CD14-positive monocyte (primary cell): ENCODE measurements at regions not wholly inside any gene's neighbourhood (a gene's known extent, or its start where the extent isn't known, plus 50 kb on each side); places are given as distances from the start of the nearest gene placed in this dataset.

Source experiments
- DNase-seq, 3 donors: peaks; one replicate each; pipeline ENCODE4 v3.0.0-alpha.2; 2011 to 2022
- H2AFZ ChIP-seq: 2 replicates; pipeline ENCODE4 v1.6.0; 2012; ENCODE audit warnings: mild to moderate bottlenecking, low read depth, low read length, inconsistent platforms; ENCODE audit not compliant: insufficient read depth, poor library complexity, severe bottlenecking
- H3K27ac ChIP-seq, 2 donors: 1 replicate in 1 of 2; 2 replicates in 1 of 2; pipeline ENCODE4 v1.5.1; 2012 to 2013; ENCODE audit warnings: low read length in 2 of 2, control low read depth in 1 of 2, inconsistent platforms in 1 of 2, low read depth in 1 of 2, mild to moderate bottlenecking in 1 of 2
- H3K27me3 ChIP-seq, 2 donors: one replicate each; pipeline versions ENCODE4 v1.6.0 to v1.6.1; 2011 to 2013; ENCODE audit warnings: low read length in 2 of 2; ENCODE audit not compliant: control insufficient read depth in 2 of 2, insufficient read depth in 2 of 2
- H3K36me3 ChIP-seq, 2 donors: replicated peaks in 1 of 2; 1 replicate in 1 of 2; 2 replicates in 1 of 2; pipeline versions ENCODE4 v1.5.1 to v1.6.1; 2012 to 2013; ENCODE audit warnings: low read length in 2 of 2, control low read depth in 1 of 2, inconsistent platforms in 1 of 2, mild to moderate bottlenecking in 1 of 2; ENCODE audit not compliant: insufficient read depth in 2 of 2, control insufficient read depth in 1 of 2
- H3K4me1 ChIP-seq, 2 donors: 1 replicate in 1 of 2; 2 replicates in 1 of 2; pipeline versions ENCODE4 v1.5.1 to v1.6.1; 2012 to 2013; ENCODE audit warnings: low read length in 2 of 2, control low read depth in 1 of 2, inconsistent platforms in 1 of 2, mild to moderate bottlenecking in 1 of 2, moderate library complexity in 1 of 2; ENCODE audit not compliant: insufficient read depth in 2 of 2, control insufficient read depth in 1 of 2
- H3K4me2 ChIP-seq: replicated peaks from 2 replicates; pipeline ENCODE3; 2012; ENCODE audit warnings: low read length, moderate library complexity, mild to moderate bottlenecking; ENCODE audit not compliant: poor library complexity, severe bottlenecking; ENCODE audit errors: extremely low read depth
- H3K4me3 ChIP-seq, 3 experiments: fragments of 200-600 bp in 1 of 3; sonication (generic) in 1 of 3; replicated peaks in 1 of 3; 1 replicate in 2 of 3; 2 replicates in 1 of 3; pipeline ENCODE4 v1.5.1; 2011 to 2013; ENCODE audit warnings: low read length in 3 of 3, mild to moderate bottlenecking in 3 of 3, control low read depth in 2 of 3, low read depth in 2 of 3, inconsistent platforms in 1 of 3, moderate library complexity in 1 of 3
- H3K79me2 ChIP-seq: 2 replicates; pipeline ENCODE4 v1.6.0; 2012; ENCODE audit warnings: mild to moderate bottlenecking, control low read depth, inconsistent platforms, low read length, moderate library complexity; ENCODE audit not compliant: insufficient read depth
- H3K9ac ChIP-seq: 2 replicates; pipeline ENCODE4 v1.6.0; 2017; ENCODE audit warnings: low read length, mild to moderate bottlenecking; ENCODE audit not compliant: insufficient read depth, poor library complexity, severe bottlenecking
- H3K9me3 ChIP-seq, 2 donors: replicated peaks in 1 of 2; 1 replicate in 1 of 2; 2 replicates in 1 of 2; pipeline versions ENCODE4 v1.5.1 to v1.6.1; 2012 to 2013; ENCODE audit warnings: low read length in 2 of 2, control low read depth in 1 of 2; ENCODE audit not compliant: control insufficient read depth in 1 of 2, insufficient read depth in 1 of 2
- H4K20me1 ChIP-seq: 2 replicates; pipeline ENCODE4 v1.6.0; 2012; ENCODE audit warnings: mild to moderate bottlenecking, low read length, control low read depth, moderate library complexity; ENCODE audit not compliant: insufficient read depth
- H3K27ac Mint-ChIP-seq, 7 donors: one replicate each; pipeline ENCODE4 v1.8.0; 2020; ENCODE audit warnings: mild to moderate bottlenecking in 7 of 7, mixed read lengths in 7 of 7, moderate library complexity in 6 of 7, inconsistent platforms in 2 of 7
- H3K27me3 Mint-ChIP-seq, 3 donors: one replicate each; pipeline ENCODE4 v1.8.0; 2021 to 2022; ENCODE audit warnings: low read depth in 3 of 3, mild to moderate bottlenecking in 3 of 3, mixed read lengths in 3 of 3, moderate library complexity in 3 of 3, inconsistent platforms in 1 of 3
- H3K36me3 Mint-ChIP-seq, 2 donors: one replicate each; pipeline ENCODE4 v1.8.0; 2020; ENCODE audit warnings: mixed read lengths in 2 of 2, inconsistent platforms in 1 of 2, mild to moderate bottlenecking in 1 of 2
- H3K4me1 Mint-ChIP-seq: one replicate; pipeline ENCODE4 v1.8.0; 2020; ENCODE audit warnings: mild to moderate bottlenecking, mixed read lengths
- H3K4me3 Mint-ChIP-seq, 2 donors: one replicate each; pipeline ENCODE4 v1.8.0; 2020; ENCODE audit warnings: mild to moderate bottlenecking in 2 of 2, mixed read lengths in 2 of 2, moderate library complexity in 1 of 2
- H3K9me3 Mint-ChIP-seq, 7 donors: one replicate each; pipeline ENCODE4 v1.8.0; 2020 to 2022; ENCODE audit warnings: mixed read lengths in 7 of 7, mild to moderate bottlenecking in 6 of 7, moderate library complexity in 6 of 7, inconsistent platforms in 2 of 7
- CTCF ChIP-seq: fragments of 200-600 bp; IDR thresholded peaks from one replicate; pipeline ENCODE4 v1.8.0; 2022; ENCODE audit warnings: antibody characterized with exemption, mild to moderate bottlenecking
- WGBS: methylation state at CpG from one replicate; pipeline ENCODE4 v1.1.5; 2013; ENCODE audit warnings: missing lambda C conversion rate; ENCODE audit not compliant: insufficient coverage; 5-methylcytosine and 5-hydroxymethylcytosine counted together
- intact Hi-C, 2 donors: fragments of 100-400 bp; cut with micrococcal nuclease; formaldehyde crosslinking; loops; one replicate each; pipeline versions ENCODE4 v1.15.0 to v1.15.1; 2023

GRCh38 chr7:46577394-46577793 is 656.3 kb upstream of the IGFBP3 start:
- no peak overlapping the region for H3K4me2 ChIP-seq
- Mint-ChIP-seq H3K9me3 (peaks cover 2 to 20% (median 7%) of the 10 kb centered on the region in 7 donors), H3K4me3 (no peak overlapping the region), H3K4me1 (no peaks in the 10 kb centered on the region), H3K27me3 (no peaks in the 10 kb centered on the region), H3K27ac (no peak overlapping the region), H3K36me3 (no peaks in the 10 kb centered on the region)
- no peak for DNase-seq
- no peak for TF ChIP-seq CTCF
- 60% methylated on average over 1 of the region's 1 CpG for WGBS
- H3K79me2 ChIP-seq = no peaks in the 10 kb centered on the region
- no peaks in the 10 kb centered on the region for H3K36me3 ChIP-seq
- H4K20me1 ChIP-seq = no peaks in the 10 kb centered on the region
- intact Hi-C loops = no loop called here
- H3K9ac ChIP-seq = no peak overlapping the region
- H2AFZ ChIP-seq = no peak overlapping the region
- H3K27me3 ChIP-seq = no peaks in the 10 kb centered on the region
- H3K4me3 ChIP-seq = no peak overlapping the region
- no peaks in the 10 kb centered on the region for H3K4me1 ChIP-seq
- no peak overlapping the region for H3K27ac ChIP-seq
- H3K9me3 ChIP-seq = peaks cover 0 to 13% of the 10 kb centered on the region in 2 donors

DNA sequence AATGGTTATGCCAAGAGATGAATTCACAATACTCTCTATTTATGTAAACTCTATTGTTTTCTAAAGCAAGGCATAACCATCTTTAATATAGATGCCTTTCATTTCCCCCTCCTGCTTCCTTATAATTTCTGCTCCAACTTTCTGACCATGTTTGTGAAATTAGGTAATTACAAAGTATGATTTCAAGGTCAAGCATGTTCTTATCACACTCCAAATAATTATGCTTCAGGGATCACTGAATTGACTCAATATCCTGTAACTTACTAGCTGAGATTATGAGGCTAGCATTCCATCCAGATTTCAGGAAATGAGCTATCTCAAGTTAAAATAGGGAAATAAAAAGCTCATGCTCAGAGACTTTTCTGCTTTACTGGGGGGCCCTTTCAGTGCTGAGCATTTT is 655.9 kb upstream of the IGFBP3 start:
- Mint-ChIP-seq H3K27ac (no peak overlapping the region), H3K9me3 (peaks cover 2 to 20% (median 7%) of the 10 kb centered on the region in 7 donors), H3K36me3 (no peaks in the 10 kb centered on the region), H3K27me3 (no peaks in the 10 kb centered on the region), H3K4me1 (no peaks in the 10 kb centered on the region), H3K4me3 (no peak overlapping the region)
- no peaks in the 10 kb centered on the region for H3K4me1 ChIP-seq
- no peak overlapping the region for H3K4me2 ChIP-seq
- peaks cover 0 to 13% of the 10 kb centered on the region in 2 donors for H3K9me3 ChIP-seq
- H3K9ac ChIP-seq = no peak overlapping the region
- H3K4me3 ChIP-seq = no peak overlapping the region
- no peak overlapping the region for H3K27ac ChIP-seq
- H3K27me3 ChIP-seq = no peaks in the 10 kb centered on the region
- no peaks in the 10 kb centered on the region for H3K36me3 ChIP-seq
- no peak for DNase-seq
- no peaks in the 10 kb centered on the region for H4K20me1 ChIP-seq
- no peak for TF ChIP-seq CTCF
- H3K79me2 ChIP-seq = no peaks in the 10 kb centered on the region
- intact Hi-C loops = no loop called here
- H2AFZ ChIP-seq = no peak overlapping the region
